ENCODE measurements at regions not wholly inside any gene's neighbourhood (a gene's known extent, or its start where the extent isn't known, plus 50 kb on each side); places are given as distances from the start of the nearest gene placed in this dataset.

DNA sequence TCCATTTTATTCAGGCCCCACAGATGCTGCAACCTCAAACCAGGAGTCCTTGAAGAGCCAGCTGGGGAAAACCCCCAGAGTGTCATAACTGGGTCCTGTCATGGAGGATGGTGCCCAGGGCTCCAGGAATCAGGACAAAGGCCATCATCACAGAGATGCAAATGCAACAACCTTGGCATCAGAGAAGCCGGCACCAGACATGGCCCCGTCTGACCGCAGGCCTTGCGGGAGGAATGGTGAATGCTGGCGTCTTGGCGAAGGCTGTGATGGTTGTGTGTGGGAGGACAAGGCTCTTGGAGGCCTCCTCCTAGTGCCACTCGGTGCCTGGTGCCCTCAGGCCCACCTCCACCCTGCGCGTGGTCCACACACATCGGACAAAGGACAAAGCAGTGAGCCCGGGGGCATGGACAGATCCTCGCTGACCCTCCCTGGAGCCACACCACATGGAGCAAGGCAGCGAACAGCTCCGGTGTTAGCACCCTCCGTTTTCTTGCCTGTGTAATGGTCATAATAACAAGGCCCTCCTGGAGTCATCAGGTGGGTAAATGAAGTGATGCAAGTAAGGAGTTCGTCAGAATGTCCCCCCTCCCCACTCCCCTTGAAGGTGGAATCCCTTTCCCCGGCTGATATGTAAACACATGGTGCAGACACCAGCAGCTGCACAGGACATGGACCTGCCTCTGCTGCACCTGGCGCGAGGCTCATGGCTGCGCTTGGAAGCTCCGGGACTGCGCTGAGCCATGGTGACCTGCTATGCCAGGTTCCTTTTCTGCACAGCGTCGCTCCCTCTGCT lies 380.7 kb downstream of the IRX2 start:
- TF ChIP-seq, protein P1, sequence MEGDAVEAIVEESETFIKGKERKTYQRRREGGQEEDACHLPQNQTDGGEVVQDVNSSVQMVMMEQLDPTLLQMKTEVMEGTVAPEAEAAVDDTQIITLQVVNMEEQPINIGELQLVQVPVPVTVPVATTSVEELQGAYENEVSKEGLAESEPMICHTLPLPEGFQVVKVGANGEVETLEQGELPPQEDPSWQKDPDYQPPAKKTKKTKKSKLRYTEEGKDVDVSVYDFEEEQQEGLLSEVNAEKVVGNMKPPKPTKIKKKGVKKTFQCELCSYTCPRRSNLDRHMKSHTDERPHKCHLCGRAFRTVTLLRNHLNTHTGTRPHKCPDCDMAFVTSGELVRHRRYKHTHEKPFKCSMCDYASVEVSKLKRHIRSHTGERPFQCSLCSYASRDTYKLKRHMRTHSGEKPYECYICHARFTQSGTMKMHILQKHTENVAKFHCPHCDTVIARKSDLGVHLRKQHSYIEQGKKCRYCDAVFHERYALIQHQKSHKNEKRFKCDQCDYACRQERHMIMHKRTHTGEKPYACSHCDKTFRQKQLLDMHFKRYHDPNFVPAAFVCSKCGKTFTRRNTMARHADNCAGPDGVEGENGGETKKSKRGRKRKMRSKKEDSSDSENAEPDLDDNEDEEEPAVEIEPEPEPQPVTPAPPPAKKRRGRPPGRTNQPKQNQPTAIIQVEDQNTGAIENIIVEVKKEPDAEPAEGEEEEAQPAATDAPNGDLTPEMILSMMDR (IDR thresholded peaks at IDR 0.05): no peak
- TF ChIP-seq POLR2A (IDR thresholded peaks at IDR 0.05) (no peak), POLR2AphosphoS5 (IDR thresholded peaks at IDR 0.05) (no peak), EP300 (IDR thresholded peaks at IDR 0.05) (no peak)
